ENCODE measurements at regions not wholly inside any gene's neighbourhood (a gene's known extent, or its start where the extent isn't known, plus 50 kb on each side); places are given as distances from the start of the nearest gene placed in this dataset.
A peak's percentile ranks its signal among the peaks of the same experiment; 100 is the strongest.

DNA sequence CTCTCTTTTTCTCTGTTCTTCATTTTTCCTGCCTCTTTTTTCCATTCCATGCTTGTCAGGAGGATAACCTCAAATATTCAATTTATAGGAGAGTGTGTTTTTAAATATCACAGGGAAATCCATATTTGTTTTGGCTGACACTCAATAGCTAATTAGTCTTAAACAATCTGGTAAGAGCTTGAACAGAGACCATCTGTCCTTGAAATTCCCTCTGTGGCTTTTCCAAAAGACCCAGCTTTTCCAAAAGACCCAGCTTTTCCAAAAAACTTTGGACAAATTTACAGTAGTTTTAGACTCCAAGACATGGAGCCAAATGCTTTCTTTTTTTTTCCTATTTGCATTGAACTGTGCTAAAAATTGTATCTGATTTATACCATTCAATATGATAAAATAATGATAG is 127.4 kb upstream of the FAM83B start:
- DNase-seq, result peak; percentile 92

DNA sequence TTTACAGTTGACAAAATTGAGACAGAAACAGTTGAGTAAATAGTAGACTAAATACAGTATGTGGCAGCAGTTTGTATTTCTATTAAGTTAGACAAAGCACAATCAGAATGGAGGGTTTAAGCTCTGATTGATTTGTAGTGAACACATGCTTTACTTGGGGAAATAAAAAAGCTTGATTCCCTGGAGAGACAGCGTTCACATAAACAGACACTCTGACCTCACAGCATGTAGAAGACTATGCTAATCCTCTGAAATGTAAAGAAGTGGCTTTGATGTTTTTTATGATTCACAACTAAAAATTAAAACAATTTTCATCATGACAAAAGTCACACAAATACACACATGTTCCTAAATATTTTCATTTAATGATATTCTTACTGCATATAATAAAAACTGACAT is 126.9 kb upstream of the FAM83B start:
- peak; percentile 70 for DNase-seq

DNA sequence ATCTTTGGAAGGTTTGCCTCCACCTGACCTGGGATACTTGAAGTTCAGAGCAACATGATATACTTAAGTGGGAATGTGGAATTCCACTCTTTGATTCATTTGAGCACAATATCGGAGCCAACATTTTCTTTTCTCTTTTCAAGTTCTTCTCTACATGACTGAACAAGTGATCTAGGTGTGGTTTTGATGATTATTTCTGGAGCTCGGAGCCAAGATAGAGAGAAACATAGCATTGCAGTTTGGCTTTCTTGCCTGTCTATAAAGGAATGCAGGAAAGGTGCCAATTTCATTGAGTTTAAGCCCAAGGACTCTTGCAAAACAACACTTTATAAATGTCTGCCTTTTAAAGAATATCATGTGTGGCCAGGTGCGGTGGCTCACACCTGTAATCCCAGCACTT is 124.2 kb upstream of the FAM83B start:
- DNase-seq, result no peak

DNA sequence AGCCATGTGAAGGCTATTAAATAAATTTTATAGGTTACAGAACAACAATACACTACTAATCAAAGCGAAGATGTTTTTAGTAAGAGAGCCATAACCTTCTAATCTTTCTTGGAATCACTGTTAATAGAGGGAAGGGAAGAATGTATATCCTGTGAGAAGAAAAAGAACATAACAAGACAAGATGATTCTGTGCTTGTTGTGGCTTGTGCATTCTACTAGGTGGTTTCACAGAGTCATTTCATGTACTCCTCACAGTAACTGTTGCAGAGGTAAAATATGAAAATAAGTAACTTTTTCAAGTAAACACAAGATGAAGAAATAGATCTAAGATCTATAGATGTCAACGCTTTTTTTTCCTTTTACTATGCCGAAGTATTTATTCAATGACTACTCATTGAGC is 116.9 kb upstream of the FAM83B start:
- DNase-seq, result no peak

- no peak for DNase-seq
Measured at GRCh38 chr6:54730767-54731630, 115.6 kb upstream of the FAM83B start.

GRCh38 chr6:54737247-54737646 is 109.3 kb upstream of the FAM83B start:
- DNase-seq, result no peak

- DNase-seq, result no peak
Measured at GRCh38 chr6:54747955-54748354, 98.6 kb upstream of the FAM83B start.

DNA sequence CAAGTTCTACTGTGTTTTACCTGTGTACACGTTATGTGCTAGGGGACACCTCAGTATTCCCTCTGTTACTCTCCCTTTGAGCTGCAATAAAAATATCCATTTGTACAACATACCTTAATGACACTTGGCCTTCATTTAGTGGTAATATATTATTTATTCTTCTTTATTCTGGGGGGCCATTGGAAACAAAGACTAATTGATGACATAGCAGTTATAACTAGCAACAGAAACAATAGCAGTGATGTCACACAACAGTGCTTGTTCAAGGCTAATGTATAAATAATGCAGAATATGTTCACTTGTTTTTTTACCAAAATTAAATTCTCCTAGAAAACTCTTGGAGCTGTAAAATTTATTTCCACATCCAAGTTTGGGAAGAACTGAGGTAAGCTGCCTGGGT is 92.2 kb upstream of the FAM83B start:
- DNase-seq, result no peak

DNA sequence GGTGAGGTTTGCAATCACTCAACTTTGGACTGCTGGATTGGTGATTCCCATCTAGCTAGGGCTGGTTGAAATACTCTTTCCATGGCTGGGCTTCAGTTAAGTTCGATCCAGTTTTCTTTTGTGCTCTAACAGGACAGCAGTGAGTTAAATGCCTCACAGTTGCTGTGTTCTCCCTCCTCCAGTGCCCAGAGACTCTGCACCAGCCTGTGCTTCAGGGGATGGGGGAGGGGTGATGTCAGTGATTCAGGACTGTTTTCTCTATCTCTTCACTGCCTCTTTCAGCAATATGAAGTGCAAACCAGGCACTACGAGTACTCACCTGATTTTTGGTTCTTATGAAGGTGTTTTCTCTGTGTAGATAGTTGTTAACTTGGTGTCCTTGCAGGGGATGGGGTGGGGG is 88.2 kb upstream of the FAM83B start:
- DNase-seq, result no peak

GRCh38 chr6:54768494-54768893 is 78.1 kb upstream of the FAM83B start:
- no peak for DNase-seq

DNA sequence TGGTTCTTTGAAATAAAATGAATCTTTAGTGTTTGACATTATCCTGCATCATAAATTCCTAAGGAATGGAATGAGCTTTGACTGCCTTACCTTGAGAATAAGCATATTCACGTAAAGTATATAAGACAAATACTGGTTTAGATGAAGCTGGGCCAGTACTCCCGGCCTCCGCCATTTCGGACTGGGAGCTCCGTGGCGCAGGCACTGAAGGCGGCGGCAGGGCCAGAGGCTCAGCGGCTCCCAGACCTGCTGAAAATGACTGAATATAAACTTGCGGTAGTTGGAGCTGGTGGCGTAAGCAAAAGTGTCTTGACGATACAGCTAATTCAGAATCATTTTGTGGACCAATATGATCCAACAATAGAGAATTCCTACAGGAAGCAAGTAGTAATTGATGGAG is 76.2 kb upstream of the FAM83B start:
- no peak for DNase-seq

DNA sequence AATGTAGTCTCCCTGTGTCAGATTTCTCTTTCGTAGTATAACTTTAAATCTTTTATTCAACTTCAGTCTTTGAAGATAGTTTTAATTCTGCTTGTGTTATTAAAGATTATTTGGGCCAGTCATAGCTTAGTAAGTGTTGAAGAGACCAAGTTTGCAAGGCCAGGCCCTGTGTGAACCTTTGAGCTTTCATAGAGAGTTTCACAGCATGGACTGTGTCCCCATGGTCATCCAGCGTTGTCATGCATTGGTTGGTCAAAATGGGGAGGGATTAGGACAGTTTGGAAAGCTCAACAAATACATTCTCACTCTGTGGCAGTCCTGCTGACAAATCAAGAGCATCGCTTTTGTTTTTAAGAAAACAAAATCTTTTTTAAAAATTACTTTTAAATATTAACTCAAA is 74.6 kb upstream of the FAM83B start:
- no peak for DNase-seq

DNA sequence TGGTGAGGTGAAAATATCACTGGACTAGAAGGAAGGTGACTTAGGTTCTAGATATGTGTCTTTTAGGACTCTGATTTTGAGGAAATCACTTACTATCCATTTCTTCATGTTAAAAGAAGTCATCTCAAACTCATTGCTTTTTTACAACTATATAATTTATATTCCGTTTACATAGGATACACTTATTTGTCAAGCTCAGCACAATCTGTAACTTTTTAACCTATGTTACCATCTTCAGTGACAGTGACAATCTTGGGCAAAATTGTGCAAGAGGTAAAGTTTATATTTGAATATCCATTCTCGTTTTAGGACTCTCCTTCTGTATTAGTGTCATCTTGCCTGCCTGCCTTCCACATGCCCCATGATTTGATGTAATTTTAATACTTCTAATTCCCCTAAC is 74.0 kb upstream of the FAM83B start:
- no peak for DNase-seq

DNA sequence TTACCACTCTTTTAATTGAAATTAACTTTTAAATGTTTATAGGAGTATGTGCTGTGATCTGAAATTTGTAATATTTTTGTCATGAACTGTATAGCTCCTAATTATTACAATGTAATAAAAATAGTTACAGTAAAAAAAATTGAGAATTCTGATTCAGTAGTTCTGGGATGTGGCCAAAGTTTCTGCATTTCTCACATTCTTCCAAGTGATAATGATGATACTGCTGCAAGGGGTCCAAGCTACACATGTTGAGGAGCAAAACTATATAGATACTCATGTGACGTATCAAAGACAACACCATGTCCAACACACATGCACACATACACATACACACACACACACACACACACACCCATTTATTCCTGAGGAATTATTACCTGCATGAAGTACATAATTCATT is 71.0 kb upstream of the FAM83B start:
- DNase-seq, result no peak

DNA sequence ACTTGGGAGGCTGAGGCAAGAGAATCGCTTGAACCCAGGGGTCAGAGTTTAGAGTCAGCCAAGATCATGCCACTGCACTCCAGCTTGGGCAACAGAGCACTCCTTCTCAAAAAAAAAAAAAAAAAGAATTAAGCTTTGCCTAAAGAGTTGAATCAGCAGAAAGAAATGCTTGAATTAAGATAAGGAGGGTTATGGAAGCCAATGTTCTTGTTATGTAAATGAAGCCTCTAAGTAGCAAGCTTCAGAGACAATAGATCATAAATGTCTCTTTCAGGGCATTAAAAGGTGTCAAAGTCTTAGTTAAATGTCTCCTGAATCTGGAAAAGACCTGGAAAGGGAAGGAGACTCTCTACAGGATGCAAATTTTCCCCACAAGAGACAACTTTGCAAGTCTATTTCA is 69.7 kb upstream of the FAM83B start:
- no peak for DNase-seq

GRCh38 chr6:54778731-54779130 is 67.8 kb upstream of the FAM83B start:
- DNase-seq, result no peak

DNA sequence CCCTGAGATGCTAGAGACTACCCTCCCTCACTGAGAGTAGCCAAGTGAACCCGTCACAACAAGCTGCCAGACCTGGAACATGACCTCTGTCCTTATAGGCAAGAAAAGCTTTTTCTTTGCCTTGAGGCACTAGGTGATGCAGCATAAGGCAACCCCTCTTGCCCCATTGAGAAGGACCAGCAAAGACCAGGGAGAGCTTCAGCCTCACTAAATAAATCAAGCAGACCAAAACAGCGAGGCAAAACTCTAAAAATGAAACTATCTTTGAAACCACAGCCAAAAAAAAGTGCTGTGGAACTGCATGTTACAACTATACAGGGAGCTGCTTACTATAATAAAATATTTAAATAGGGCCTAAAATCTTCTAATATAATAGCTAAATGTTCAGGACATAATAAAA is 62.6 kb upstream of the FAM83B start:
- no peak for DNase-seq

DNA sequence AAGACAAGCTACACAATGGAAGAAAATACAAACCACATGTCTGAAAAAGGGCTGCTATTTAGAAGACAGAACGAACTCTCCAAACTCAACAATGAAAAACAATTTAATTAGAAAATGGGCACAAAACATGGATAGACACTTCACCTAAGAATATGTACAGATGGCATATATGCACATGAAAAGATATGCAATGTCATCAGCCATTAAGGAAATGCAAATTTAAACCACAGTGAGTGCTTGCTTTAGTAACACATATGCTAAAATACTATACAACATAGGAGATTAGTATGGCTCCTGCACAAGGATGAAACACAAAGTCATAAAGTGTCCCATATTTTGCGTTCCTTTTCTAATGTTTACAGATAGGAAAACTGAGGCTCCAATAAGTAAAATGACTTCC is 60.4 kb upstream of the FAM83B start:
- no peak for DNase-seq

- no peak for DNase-seq
Measured at GRCh38 chr6:54787825-54788224, 58.7 kb upstream of the FAM83B start.
